Stimulated activated CD4-positive, alpha-beta T cell treated with anti-CD3 and anti-CD28 coated beads, Interleukin-1b, Interleukin-23, amount 100 ng/mL, for 4 hours (primary cell): ENCODE measurements at regions not wholly inside any gene's neighbourhood (a gene's known extent, or its start where the extent isn't known, plus 50 kb on each side); places are given as distances from the start of the nearest gene placed in this dataset.
"Not testable (repeated sequence)": the region's sequence is repeated elsewhere in the genome, so short reads cannot be mapped to it uniquely, and the experiment has no call there.

Source experiments
- DNase-seq, 2 donors: peaks; one replicate each; pipeline ENCODE4 v3.0.0-alpha.2; 2020; ENCODE audit warnings: low read depth in 2 of 2

DNA sequence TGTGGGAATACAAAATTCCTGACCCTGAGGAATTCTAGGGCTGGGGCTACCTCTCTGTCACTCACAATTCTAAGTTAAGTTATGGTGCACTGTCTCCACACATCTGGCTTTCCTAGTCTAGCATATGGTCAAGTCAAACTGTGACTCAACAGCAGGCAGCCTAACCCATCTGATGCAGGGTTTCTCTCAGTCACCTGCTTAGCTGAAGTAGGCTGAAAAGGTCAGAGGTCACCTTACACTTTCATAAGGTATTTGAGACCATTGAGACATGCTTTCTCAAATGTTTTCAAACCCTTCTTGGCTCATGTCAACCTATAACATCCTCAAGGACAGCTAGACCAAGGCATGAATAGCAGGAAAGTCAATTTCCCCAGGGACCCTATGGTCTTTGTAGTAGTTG is 196.5 kb upstream of the STK26 start:
- DNase-seq = no peak

DNA sequence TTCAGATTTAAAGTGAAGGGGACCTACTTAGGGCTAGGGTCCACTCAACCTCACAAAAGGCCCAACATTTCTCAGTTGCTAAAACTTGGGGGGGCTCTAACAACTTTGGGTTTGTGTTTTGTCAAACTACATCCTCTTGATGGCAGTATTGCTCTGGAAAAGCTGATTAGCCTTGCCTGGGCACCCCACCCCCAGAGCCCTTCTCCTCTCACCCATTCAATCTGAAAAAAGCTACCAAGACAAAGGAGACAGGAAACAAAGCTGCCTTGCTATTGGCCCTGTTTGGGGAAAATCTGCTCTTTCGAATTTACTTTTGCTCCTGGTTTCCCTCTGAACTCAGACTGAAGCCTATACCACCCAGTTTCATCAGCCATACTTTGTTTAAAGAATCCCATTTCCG is 195.2 kb upstream of the STK26 start:
- DNase-seq = peak in 1 of 2 donors; percentile 17

DNA sequence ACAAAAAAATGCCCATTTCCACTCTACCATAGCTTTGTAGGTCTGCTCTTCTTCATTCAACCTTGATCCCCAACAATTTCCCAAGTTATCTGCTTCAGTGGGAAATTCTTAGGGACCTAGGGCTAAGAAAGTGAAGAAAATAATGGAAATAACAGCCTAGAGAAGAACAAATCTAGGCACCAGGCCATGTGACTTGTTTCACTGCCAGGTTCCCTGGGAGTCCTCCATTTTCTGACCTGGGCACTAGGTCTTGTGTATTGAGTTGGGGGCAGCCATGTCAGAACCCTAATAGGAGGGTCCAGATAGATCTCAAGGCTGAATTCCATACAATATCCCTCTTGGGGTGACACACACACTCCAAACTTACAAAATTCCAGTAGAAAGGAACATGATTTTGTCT is 194.6 kb upstream of the STK26 start:
- DNase-seq = no peak

DNA sequence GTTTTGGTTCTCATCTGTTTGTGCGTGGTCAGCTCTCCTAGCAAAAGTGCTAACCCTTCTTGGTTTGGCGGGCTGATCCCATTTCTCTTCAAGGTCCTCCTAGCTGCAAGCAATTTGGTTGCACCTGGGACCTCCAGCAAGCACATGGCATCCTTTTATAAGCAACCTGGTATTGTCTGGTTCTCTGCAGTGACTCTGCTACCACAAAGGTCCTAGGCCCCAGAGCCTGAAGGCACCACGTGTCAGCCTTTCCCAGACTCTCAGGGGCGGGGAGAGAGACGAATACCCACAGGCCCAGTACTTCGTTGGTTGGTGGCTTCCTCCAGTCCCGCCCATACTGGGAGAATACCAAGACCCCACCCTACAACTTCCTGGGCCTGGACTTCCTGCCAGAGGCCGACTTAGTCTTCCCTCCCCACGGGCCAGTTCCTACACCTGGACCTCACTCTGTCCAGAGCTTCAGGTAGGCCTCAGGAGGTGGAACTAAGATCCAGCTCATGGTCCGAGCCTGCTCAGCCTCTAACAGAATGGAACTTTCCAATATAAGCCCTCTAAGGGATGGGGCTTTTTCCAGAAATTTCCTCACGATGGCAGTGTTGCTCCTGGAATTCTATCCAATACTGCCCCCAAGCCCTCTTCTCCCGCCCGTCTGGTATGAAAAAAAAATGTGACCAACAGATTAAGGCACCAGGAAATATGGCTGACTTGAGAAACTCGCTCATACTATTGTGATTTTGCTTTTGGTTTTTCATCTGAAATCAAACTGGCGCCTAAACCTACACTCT is 192.5 kb upstream of the STK26 start:
- peak; percentile 21 to 38 for DNase-seq

DNA sequence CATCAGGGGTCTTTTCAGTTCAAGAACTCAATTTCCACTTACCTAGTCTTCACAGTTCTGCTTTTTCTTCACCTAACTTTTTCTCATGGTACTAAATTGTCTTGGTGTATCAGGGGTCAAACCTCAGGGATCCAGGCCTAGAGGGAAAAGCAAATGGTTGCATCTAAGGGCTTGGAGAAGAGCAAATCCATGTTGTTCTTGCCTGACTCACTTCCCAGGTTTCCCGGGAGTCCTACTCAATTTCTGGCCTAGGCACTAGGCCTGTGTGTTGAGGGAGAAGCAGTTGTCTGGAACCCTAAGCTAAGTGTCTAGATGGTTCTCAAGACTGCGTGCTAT is 191.9 kb upstream of the STK26 start:
- no peak for DNase-seq

DNA sequence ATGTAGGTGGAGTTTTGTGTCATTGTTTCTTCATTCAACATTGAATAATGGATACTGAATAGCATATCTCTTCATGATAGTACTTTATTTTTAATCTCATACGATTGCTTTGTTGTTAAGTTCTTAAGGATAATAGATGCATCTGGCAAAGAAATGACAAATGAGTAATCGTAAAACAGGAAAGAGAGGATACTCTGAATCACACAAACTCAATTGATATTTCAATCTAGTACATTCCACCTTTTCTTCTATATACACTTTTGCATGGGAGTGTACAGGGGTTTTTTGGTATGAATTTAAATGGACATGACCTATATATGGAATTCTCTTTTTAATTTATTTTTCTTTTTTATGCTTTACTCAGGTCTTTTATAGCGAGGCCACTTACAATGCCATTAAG is 186.9 kb upstream of the STK26 start:
- no peak for DNase-seq

DNA sequence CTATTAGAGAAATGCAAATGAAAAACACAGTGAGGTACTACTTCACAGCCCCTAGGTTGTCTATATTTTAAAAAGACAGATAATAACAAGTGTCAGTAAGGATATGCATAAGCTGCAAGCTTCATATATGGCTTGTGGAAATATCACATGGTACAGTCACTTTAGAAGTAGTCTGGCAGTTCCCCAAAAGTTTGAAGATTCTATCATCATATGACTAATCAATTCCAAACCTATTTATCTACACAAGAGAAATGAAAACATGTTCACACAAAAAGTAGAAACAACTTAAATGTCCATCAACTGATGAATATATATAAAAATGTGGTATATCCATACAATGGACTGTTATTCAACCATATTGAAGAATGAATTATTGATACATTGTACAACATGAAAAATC is 185.8 kb upstream of the STK26 start:
- DNase-seq = no peak

DNA sequence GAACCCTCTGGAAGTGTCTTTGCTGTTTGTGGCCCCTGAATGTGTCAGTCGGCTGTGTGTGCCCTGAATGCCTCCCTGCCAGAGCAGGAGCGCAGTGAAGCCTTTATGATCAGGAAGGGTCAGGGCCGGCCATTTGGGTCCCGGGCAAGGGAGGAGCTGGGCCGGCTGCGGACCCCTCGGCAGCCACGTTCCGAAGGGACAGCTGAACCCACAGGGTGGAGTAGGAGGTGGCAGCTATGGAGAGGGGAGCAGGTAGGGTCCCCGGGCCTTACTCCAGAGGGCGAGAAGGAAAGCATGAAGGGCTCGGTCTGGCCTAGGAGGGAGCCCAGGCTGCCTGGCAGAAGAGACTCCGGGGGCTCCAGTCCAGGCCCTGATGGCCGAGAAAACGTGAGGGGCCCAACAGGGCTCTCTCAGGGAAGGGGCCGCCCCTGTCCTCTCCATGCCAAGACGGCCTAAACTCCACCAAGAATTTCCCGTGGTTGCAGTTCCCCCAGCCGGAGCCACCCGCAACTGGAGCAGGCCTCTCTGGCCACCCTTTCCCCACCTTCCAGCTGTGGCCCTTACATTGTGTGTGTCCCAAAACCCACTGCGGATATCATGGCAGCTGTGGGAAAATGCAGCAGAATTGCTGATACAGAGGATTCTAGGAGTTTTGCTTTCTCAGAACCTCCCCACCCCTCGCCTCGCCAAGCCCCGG is 182.2 kb upstream of the STK26 start:
- no peak for DNase-seq

DNA sequence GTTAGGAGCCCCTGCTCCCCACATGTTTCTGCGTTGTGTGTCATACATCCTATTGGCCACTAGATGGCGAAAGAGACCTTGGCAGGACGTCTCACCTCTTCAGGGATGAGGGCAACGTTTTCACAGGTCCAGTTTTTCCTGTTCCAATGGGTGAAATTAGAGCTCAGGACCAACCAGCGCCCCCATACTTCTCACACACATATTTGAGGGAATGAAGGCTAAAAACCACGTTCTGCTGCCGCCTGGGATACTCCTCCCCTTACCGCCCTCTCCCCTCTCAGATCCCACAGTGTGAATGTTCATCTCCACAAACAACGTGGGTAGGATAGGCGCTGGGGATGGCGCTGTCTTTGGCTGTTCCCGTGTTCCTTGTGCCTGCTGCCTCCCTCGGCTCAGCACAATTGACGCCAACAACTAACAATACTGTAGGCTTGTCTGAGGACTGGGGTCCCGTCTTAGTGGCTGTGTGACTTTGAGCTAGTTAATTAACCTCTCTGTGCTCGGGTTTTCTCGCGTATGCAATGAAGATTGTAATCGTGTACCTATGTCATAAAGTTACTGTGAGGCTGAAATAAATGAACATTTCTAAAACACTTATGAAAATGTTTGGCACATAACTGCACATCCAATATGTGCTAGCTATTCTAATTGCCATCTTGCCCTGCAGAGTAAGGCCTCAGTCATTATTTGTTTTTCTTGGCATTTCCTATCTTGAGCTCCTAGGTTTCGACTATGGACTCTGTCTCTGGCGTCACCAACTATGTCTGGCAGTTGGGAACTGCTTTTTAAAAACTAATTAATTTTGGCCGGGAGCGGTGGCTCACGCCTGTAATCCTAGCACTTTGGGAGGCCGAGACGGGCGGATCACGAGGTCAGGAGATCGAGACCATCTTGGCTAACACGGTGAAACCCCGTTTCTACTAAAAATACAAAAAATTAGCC is 181.3 kb upstream of the STK26 start:
- peak in 1 of 2 donors; percentile 30 for DNase-seq

DNA sequence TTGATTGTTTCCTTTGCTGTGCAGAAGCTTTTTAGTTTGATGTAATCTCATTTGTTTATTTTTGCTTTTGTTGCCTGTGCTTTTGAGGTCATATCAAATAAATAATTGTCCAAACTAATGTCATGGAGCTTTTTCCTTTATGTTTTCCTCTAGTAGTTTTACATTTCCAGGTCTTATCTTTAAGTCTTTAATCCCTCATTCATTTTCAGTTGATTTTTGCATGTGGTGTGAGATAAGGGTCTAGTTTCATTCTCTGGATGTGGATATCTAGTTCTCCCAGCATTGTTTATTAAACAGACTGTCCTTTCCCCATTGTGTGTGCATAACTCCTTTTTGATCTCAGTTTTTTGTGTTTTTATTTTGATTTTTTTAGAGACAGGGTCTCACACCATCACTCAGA is 179.1 kb upstream of the STK26 start:
- no peak for DNase-seq

DNA sequence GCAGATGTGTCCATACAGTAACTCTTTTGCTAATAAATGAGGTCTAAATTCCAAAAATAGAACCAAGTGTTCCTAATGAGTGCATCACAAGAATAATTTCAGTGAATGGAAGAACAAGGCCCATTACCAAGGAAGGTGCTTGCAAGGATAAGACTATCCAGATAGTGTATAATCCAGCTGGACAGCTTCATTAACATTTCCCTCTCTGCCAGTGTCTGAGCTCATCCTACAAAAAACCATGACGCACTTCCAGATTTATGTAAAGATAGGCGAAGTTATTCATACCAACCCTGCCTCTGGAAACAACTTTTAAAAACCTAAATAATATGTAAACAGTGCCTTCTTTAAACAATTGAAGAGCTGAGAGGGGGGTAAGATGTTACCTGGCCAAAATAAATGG is 177.9 kb upstream of the STK26 start:
- no peak for DNase-seq

DNA sequence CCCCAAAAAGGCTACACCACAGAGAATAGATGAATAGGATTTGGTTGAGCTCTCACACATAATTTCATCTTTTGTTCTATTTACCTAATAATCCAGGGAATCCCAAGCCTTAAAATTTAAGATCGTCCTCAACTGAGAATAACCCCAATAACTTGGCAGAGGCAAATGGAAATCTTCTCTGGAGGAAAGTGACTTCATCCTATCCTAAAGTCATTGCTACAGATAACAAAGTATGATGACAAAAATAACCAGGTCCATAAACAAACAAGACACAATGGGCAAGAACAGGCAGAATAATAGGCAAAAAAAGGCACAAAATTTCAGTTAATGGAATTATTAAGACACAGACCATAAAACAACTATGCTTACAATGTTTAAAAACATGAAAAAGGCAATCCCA is 177.3 kb upstream of the STK26 start:
- DNase-seq = no peak

DNA sequence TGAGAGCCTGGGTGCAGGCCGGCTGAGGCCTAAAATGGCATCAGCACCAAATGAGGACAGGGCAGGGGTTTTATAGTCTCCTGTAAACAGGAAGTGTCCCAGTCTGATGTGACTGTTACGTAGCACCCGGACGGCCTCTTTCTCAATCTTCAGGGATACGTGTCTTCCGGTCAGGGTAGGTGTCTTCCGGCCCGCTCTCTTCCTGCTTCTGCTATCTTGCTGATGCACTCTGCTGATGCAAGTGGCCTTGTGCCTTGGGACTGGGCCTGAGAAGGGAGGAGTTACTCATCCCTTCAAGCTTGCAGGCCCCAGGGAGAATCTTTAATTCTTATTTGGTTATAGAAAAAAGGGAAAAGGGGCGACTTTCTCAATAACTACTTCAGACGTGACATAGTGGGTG is 172.1 kb upstream of the STK26 start:
- DNase-seq = not testable (repeated sequence)

DNA sequence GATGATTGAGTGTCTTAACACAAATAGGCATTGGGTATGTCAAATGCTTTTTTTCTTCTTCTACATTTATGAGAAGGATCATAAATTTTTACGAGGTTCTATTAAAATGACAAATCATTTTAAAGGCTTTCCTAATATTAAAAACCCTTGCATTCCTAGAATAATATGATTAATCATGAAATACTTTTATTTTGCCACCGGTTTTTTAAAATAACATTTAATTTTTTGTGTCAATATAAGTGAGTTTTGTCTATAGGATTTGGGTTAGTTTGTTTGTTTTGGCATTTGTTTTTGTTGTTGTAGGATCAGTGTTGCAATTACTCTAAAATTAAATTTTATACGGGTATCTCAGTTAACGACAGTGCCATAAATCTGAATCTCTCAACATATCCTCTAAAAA is 169.7 kb upstream of the STK26 start:
- no peak for DNase-seq

DNA sequence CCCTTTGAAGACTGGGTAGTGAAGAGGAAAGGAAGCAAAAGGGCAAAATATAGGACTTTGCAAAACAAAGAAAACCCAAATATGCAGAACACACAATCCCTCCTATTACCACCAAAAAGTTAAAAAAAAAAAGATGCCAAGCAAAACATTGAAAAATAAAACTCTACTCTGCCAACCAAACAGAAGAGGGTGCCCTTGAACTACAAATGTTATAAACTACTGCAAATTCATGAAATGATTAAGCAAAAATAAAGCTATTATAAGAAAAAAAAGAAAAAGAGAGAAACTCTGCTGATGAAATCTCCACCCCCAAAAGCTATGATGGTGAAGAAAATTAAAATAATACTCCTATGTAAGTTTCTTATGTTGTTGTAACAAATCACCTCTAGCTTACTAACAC is 168.5 kb upstream of the STK26 start:
- no peak for DNase-seq

DNA sequence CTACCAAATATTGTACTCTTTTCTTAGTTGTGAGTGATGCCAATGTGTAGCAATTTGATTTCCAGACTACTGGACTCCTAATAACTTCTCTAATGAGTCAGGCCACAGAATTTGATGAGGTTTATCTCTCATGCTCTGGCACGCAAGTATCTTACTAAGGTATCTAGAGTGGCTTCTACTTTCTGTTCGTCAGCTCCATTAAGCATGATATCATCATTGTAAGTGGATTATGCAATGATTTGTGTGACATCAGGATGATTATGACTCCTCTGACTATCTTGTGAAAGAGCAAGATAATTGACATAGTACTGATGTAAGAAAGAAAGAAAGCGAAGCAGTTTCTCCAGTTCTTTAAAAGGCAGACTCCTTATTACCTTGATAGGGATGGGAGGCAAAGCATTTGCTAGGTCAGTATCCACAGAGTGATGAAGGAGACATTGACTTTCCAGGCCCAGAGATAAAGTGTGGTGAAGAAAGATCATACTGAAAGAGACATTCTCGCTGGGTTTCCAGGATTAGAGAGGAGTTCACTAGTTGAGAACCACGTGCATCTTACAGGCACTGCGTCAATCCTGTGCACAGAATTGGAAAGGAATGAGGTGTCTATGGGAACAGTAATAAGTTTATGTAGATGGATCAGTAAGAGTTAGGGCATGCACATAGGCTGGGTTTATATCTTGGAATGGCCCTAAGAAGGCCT is 161.9 kb upstream of the STK26 start:
- DNase-seq = no peak

DNA sequence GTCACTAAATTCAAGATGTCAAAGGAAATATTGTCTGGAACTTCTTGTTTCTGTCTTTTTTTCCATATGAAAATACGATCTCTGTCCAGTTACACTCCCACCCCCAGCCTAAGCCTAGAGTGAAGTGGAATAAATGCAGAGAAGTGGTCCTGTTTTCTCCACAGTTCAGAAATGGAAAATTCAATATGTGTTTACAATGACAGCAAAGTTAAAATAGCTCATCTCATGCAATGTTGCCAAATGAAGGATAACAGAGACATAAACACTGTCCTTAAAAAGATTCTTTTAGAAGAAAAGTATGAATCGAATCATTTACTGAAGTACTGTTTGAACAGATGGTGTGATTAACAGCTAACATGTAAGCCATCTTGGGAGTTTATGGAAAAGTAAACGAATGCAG is 160.8 kb upstream of the STK26 start:
- no peak for DNase-seq

DNA sequence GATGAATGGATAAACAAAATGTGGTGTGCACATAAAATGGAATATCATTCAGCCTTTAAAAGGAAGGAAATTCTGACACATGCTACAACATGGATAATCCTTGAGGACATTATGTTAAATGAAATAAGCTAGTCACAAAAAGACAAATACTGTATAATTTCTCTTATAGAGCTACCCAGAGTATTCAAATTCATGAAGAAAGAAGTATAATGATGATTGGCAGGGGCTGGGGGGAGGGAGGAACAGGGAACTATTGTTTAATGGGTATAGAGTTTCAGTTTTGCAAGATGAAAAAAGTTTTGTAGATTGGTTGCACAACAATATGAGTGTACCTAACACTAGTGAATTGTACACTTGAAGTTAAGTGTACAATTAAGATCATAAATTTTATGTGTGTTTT is 153.9 kb upstream of the STK26 start:
- no peak for DNase-seq

DNA sequence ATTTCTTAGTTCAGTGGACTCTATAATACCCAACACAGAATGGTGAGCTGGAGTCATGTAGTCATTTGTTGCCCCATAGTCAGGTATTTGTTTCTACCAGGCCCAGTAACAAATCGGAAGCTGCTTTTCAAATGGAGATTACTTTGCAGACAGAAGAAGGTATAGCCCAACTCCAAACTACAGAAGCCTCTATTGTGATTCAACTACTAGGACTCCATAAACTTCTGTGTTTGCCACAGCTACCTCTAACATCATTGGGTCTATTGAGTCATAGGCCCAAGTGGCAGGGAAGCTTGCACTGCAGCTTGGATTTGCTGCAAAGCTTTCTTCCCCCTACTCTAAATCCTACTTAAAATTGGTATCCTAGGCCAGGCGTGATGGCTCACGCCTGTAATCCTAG is 148.8 kb upstream of the STK26 start:
- no peak for DNase-seq

DNA sequence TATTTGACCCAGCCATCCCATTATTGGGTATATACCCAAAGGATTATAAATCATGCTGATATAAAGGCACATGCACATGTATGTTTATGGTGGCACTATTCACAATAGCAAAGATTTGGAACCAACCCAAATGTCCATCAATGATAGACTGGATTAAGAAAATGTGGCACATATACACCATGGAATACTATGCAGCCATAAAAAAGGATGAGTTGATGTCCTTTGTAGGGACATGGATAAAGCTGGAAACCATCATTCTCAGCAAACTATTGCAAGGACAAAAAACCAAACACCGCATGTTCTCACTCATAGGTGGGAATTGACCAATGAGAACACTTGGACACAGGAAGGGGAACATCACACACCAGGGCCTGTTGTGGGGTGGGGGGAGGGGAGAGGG is 147.3 kb upstream of the STK26 start:
- not testable (repeated sequence) for DNase-seq

DNA sequence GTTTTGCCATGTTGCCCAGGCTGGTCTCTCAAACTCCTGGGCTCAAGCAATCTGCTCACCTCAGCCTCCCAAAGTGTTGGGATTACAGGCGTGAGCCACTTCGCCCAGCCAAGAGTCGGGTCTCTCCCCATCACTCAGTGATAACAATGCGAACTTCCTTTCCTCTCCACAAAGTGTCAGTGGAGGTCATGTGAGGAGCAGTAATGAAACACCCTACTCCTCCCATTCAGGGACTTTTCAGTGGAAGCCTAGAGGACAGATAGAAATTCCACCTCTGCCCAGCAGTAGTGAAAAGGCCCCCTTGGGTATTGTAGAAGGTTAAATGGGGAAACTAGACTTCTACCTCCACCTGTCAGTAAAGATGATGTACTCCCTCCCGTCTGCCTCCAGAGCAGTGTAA is 141.9 kb upstream of the STK26 start:
- DNase-seq = no peak

DNA sequence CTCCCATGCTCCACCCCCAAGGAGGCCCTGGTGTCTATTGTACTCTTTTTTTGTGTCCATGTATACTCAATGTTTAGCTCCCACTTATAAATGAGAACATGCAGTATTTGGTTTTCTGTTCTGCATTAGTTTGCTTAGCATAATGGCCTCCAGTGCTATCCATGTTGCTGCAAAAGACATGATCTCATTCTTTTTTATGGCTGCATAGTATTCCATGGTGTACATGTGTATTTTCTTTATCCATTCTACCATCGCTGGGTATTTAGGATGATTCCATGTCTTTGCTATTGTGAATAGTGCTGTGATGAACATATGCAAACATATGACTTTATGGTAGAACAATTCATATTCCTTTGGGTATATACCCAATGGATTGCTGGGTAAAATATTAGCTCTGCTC is 138.1 kb upstream of the STK26 start:
- DNase-seq = not testable (repeated sequence)
